Calu3 (cell line): ENCODE measurements at regions not wholly inside any gene's neighbourhood (a gene's known extent, or its start where the extent isn't known, plus 50 kb on each side); places are given as distances from the start of the nearest gene placed in this dataset.

Experiments
- BruUV-seq: library from RNA; stranded (reverse); fragments of 400-500 nt; replicated peaks from 2 replicates; lab custom pipeline; 2021; lab: Mats Ljungman, UMichigan
- CTCF ChIA-PET: fragments of 300-600 bp; sonication (Branson Sonifier 250); formaldehyde crosslinking; loops from one replicate; lab custom pipeline; 2022; ENCODE audit warnings: antibody characterized with exemption; lab: Charles Lee
- DNase-seq: peaks from one replicate; pipeline ENCODE4 v3.0.0; 2022
- H3K27ac Mint-ChIP-seq: one replicate; pipeline ENCODE4 v1.8.0; 2022; ENCODE audit warnings: mixed read lengths; ENCODE audit not compliant: unreplicated experiment
- H3K27me3 Mint-ChIP-seq: one replicate; pipeline ENCODE4 v1.8.0; 2022; ENCODE audit warnings: mixed read lengths; ENCODE audit not compliant: unreplicated experiment
- H3K36me3 Mint-ChIP-seq: one replicate; pipeline ENCODE4 v1.8.0; 2022; ENCODE audit warnings: mild to moderate bottlenecking, moderate library complexity, mixed read lengths; ENCODE audit not compliant: insufficient read depth, unreplicated experiment
- H3K4me1 Mint-ChIP-seq: one replicate; pipeline ENCODE4 v1.8.0; 2022; ENCODE audit warnings: mild to moderate bottlenecking, low read depth, mixed read lengths; ENCODE audit not compliant: unreplicated experiment
- H3K4me3 Mint-ChIP-seq: one replicate; pipeline ENCODE4 v1.8.0; 2022; ENCODE audit warnings: mild to moderate bottlenecking, low read depth, moderate library complexity, mixed read lengths; ENCODE audit not compliant: unreplicated experiment
- H3K9me3 Mint-ChIP-seq: one replicate; pipeline ENCODE4 v1.8.0; 2022; ENCODE audit warnings: low read depth, mixed read lengths; ENCODE audit not compliant: unreplicated experiment
- CTCF ChIP-seq: fragments of 200-600 bp; IDR thresholded peaks from one replicate; pipeline ENCODE4 v1.8.0; 2022; ENCODE audit warnings: antibody characterized with exemption; ENCODE audit not compliant: unreplicated experiment
- intact Hi-C: fragments of 100-400 bp; cut with micrococcal nuclease; formaldehyde crosslinking; loops from one replicate; pipeline ENCODE4 v1.10.0; 2022; ENCODE audit not compliant: unreplicated experiment

- Mint-ChIP-seq H3K4me1 (peaks cover 12% of the 10 kb centered on the region), H3K27me3 (no peaks in the 10 kb centered on the region), H3K27ac (no peak overlapping the region), H3K36me3 (no peaks in the 10 kb centered on the region), H3K4me3 (no peak overlapping the region), H3K9me3 (no peaks in the 10 kb centered on the region)
- intact Hi-C loops = no loop called here
- CTCF ChIA-PET = no interaction called here
- BruUV-seq = no TSS peak
- DNase-seq = no peak
- TF ChIP-seq CTCF = no peak
Measured at GRCh38 chr7:118324790-118325449, 100.4 kb downstream of the ANKRD7 start.

- TF ChIP-seq CTCF = no peak
- Mint-ChIP-seq H3K27ac (no peak overlapping the region), H3K27me3 (no peaks in the 10 kb centered on the region), H3K9me3 (no peaks in the 10 kb centered on the region), H3K4me1 (peaks cover 17% of the 10 kb centered on the region), H3K36me3 (no peaks in the 10 kb centered on the region), H3K4me3 (no peak overlapping the region)
- intact Hi-C loops = no loop called here
- CTCF ChIA-PET = no interaction called here
- DNase-seq = no peak
- BruUV-seq = no TSS peak
Measured at GRCh38 chr7:118325450-118325808, 100.9 kb downstream of the ANKRD7 start.

- no TSS peak for BruUV-seq
- CTCF ChIA-PET = no interaction called here
- H3K4me3 Mint-ChIP-seq = no peak overlapping the region
- no peaks in the 10 kb centered on the region for H3K36me3 Mint-ChIP-seq
- H3K27ac Mint-ChIP-seq = no peak overlapping the region
- peaks cover 22% of the 10 kb centered on the region for H3K4me1 Mint-ChIP-seq
- no peaks in the 10 kb centered on the region for H3K9me3 Mint-ChIP-seq
- H3K27me3 Mint-ChIP-seq = no peaks in the 10 kb centered on the region
- DNase-seq = no peak
- intact Hi-C loops = no loop called here
- TF ChIP-seq CTCF = no peak
Measured at GRCh38 chr7:118327174-118327573, 102.7 kb downstream of the ANKRD7 start.

GRCh38 chr7:118328505-118329211, 104.2 kb downstream of the ANKRD7 start:
- Mint-ChIP-seq H3K4me1 (peaks cover 22% of the 10 kb centered on the region), H3K27me3 (no peaks in the 10 kb centered on the region), H3K27ac (peak overlapping the region; percentile 24), H3K4me3 (no peak overlapping the region), H3K9me3 (no peaks in the 10 kb centered on the region), H3K36me3 (no peaks in the 10 kb centered on the region)
- CTCF ChIA-PET = no interaction called here
- no TSS peak for BruUV-seq
- intact Hi-C loops = no loop called here
- DNase-seq = no peak
- TF ChIP-seq CTCF = no peak
